Panc1 (cell line): ENCODE measurements at regions not wholly inside any gene's neighbourhood (a gene's known extent, or its start where the extent isn't known, plus 50 kb on each side); places are given as distances from the start of the nearest gene placed in this dataset.

Experiments used
- ATAC-seq: fragments of 200-7000 bp; cut with Tn5 transposase; 2 replicates; pipeline ENCODE4 v1.9.1; 2020; ENCODE audit warnings: mild to moderate bottlenecking, moderate library complexity
- BruUV-seq: library from RNA; stranded (reverse); fragments of 400-500 nt; replicated peaks from 2 replicates; lab custom pipeline; 2021; lab: Mats Ljungman, UMichigan
- CTCF ChIA-PET: fragments of 300-600 bp; sonication (Branson Sonifier 250); formaldehyde crosslinking; loops from one replicate; lab custom pipeline; 2022; ENCODE audit warnings: antibody characterized with exemption; lab: Charles Lee
- POLR2A ChIA-PET: fragments of 300-600 bp; sonication (Branson Sonifier 250); formaldehyde crosslinking; loops from one replicate; lab custom pipeline; 2022; ENCODE audit warnings: antibody characterized with exemption; lab: Charles Lee
- DNase-seq: peaks from one replicate; pipeline ENCODE4 v3.0.0-alpha.2; 2010; ENCODE audit warnings: low read depth, low spot score
- H3K27ac ChIP-seq: 2 replicates; pipeline ENCODE4 v1.5.1; 2011; ENCODE audit warnings: mild to moderate bottlenecking, low read length, inconsistent platforms
- H3K27me3 ChIP-seq: fragments of 200-500 bp; sonication (Bioruptor generic); 2 replicates; pipeline ENCODE4 v1.6.0; 2014; ENCODE audit warnings: low read length, inconsistent platforms; ENCODE audit not compliant: control insufficient read depth, insufficient read depth
- H3K36me3 ChIP-seq: fragments of 200-500 bp; sonication (Bioruptor generic); 2 replicates; pipeline ENCODE4 v1.5.1; 2014; ENCODE audit warnings: inconsistent platforms, mild to moderate bottlenecking, low read length, moderate library complexity; ENCODE audit not compliant: control insufficient read depth, insufficient read depth
- H3K4me1 ChIP-seq: 2 replicates; pipeline ENCODE4 v1.5.1; 2011; ENCODE audit warnings: inconsistent platforms, mild to moderate bottlenecking, low read length, moderate library complexity; ENCODE audit not compliant: control insufficient read depth, insufficient read depth
- H3K4me3 ChIP-seq, 2 experiments: 2 replicates each; pipeline ENCODE4 v1.5.1; 2011 to 2012; ENCODE audit warnings: low read depth in 2 of 2, low read length in 2 of 2, mild to moderate bottlenecking in 2 of 2, inconsistent platforms in 1 of 2, moderate library complexity in 1 of 2
- H3K9me3 ChIP-seq: fragments of 200-500 bp; sonication (Bioruptor generic); 2 replicates; pipeline ENCODE4 v1.5.1; 2014; ENCODE audit warnings: low read depth, mild to moderate bottlenecking, inconsistent platforms, low read length, moderate library complexity; ENCODE audit not compliant: control insufficient read depth, insufficient read depth
- POLR2AphosphoS5 ChIP-seq: IDR thresholded peaks from 2 replicates; pipeline ENCODE4 v1.6.1; 2012; ENCODE audit warnings: mild to moderate bottlenecking, low read depth, low read length, moderate library complexity
- SIN3A ChIP-seq: IDR thresholded peaks from 2 replicates; pipeline ENCODE4 v1.6.1; 2012; ENCODE audit warnings: low read depth, mild to moderate bottlenecking, low read length, moderate library complexity, borderline replicate concordance; ENCODE audit not compliant: insufficient read depth
- TCF7L2 ChIP-seq: IDR thresholded peaks from 2 replicates; pipeline ENCODE4 v1.6.1; 2011; ENCODE audit warnings: mild to moderate bottlenecking, low read depth, low read length, inconsistent platforms
- in situ Hi-C: cut with HindIII; loops from 2 replicates; pipeline ENCODE4 v1.10.0; 2016; ENCODE audit warnings: low sequenced_read_pairs, low pct_unique_long_range_greater_than_20kb
- intact Hi-C: fragments of 100-400 bp; cut with micrococcal nuclease; formaldehyde crosslinking; loops from one replicate; pipeline ENCODE4 v1.10.0; 2022; ENCODE audit not compliant: unreplicated experiment
- TF ChIP-seq, protein P1 (sequence below): fragments of 450-650 bp; IDR thresholded peaks from 2 replicates; pipeline ENCODE4 v1.5.1; 2017; ENCODE audit warnings: mild to moderate bottlenecking
- TF ChIP-seq, protein P2 (sequence below), 2 experiments: IDR thresholded peaks; 2 replicates each; pipeline ENCODE4 v1.6.1; 2011 to 2012; ENCODE audit warnings: low read depth in 2 of 2, control low read depth in 1 of 2, low read length in 1 of 2, mild to moderate bottlenecking in 1 of 2, moderate library complexity in 1 of 2; ENCODE audit not compliant: insufficient read depth in 1 of 2

DNA sequence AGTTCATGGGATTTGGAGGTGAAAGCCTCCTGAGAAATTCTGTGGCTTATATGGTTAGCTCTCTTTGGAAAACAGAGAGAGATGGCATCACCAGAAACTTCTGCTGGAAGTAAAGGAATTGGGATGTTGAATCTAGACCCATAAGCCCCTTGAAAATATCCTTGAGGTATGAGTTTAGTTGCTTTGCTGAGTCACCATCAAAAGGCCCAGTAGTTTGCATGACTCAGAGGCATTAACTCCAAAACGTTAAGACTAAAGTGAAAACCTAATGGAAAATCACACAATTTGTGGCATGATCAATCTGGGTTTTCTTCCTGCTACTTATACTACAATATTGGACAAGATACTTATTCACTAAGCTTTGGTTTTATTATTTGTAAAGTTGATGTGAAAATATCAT lies 349.2 kb upstream of the SALL1 start:
- H3K4me1 ChIP-seq: no peaks in the 10 kb centered on the region
- TF ChIP-seq, protein P1, sequence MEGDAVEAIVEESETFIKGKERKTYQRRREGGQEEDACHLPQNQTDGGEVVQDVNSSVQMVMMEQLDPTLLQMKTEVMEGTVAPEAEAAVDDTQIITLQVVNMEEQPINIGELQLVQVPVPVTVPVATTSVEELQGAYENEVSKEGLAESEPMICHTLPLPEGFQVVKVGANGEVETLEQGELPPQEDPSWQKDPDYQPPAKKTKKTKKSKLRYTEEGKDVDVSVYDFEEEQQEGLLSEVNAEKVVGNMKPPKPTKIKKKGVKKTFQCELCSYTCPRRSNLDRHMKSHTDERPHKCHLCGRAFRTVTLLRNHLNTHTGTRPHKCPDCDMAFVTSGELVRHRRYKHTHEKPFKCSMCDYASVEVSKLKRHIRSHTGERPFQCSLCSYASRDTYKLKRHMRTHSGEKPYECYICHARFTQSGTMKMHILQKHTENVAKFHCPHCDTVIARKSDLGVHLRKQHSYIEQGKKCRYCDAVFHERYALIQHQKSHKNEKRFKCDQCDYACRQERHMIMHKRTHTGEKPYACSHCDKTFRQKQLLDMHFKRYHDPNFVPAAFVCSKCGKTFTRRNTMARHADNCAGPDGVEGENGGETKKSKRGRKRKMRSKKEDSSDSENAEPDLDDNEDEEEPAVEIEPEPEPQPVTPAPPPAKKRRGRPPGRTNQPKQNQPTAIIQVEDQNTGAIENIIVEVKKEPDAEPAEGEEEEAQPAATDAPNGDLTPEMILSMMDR: no peak
- TF ChIP-seq, protein P2, sequence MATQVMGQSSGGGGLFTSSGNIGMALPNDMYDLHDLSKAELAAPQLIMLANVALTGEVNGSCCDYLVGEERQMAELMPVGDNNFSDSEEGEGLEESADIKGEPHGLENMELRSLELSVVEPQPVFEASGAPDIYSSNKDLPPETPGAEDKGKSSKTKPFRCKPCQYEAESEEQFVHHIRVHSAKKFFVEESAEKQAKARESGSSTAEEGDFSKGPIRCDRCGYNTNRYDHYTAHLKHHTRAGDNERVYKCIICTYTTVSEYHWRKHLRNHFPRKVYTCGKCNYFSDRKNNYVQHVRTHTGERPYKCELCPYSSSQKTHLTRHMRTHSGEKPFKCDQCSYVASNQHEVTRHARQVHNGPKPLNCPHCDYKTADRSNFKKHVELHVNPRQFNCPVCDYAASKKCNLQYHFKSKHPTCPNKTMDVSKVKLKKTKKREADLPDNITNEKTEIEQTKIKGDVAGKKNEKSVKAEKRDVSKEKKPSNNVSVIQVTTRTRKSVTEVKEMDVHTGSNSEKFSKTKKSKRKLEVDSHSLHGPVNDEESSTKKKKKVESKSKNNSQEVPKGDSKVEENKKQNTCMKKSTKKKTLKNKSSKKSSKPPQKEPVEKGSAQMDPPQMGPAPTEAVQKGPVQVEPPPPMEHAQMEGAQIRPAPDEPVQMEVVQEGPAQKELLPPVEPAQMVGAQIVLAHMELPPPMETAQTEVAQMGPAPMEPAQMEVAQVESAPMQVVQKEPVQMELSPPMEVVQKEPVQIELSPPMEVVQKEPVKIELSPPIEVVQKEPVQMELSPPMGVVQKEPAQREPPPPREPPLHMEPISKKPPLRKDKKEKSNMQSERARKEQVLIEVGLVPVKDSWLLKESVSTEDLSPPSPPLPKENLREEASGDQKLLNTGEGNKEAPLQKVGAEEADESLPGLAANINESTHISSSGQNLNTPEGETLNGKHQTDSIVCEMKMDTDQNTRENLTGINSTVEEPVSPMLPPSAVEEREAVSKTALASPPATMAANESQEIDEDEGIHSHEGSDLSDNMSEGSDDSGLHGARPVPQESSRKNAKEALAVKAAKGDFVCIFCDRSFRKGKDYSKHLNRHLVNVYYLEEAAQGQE (IDR thresholded peaks at IDR 0.05; ENCODE audit: insufficient read depth in 1 of 2, low read depth in 2 of 2, low read length in 1 of 2): no peak
- TF ChIP-seq SIN3A (no peak), POLR2AphosphoS5 (no peak), TCF7L2 (no peak)
- H3K4me3 ChIP-seq: no peak overlapping the region
- POLR2A ChIA-PET: no interaction called here
- no TSS peak for BruUV-seq
- no peaks in the 10 kb centered on the region for H3K9me3 ChIP-seq
- H3K27ac ChIP-seq: no peak overlapping the region
- ATAC-seq: no peak
- CTCF ChIA-PET: no interaction called here
- intact Hi-C loops (no loop called here), in situ Hi-C loops (no loop called here)
- H3K36me3 ChIP-seq: no peaks in the 10 kb centered on the region
- H3K27me3 ChIP-seq: no peaks in the 10 kb centered on the region
- no peak for DNase-seq

DNA sequence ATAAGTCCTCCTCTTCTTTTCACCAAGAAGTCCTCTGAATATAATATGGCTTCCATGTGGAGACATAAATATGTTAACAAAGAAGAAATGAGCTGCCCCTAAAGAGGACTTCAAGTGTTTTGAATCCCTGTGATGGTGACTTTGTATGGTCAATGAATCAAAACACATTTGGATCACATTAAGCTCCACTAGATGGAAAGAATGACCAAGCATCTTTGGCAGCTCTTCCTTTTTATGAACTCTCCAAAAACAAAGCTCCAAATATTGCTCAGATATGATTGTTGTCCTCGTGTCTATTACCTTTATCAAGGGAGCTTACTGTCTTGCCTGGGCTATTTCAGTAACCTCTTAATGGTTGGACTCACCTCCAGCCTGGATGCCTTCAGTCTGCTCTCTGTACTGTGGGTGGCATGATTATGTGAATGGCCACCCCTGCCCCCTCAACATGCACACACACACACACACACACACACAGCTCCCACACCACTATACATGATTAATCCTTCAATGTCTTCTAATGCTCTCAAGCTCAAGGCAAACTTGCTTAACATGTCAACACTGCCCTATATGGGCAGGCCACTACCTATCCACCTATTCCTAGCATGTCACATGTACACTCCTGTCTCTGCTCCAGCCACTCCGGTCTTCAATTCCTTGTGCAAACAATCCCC lies 346.6 kb upstream of the SALL1 start:
- CTCF ChIA-PET: no interaction called here

More for the DNA sequence above, 346.6 kb upstream of the SALL1 start:
- Histone ChIP-seq H3K4me3 (no peak overlapping the region), H3K27me3 (no peaks in the 10 kb centered on the region), H3K27ac (no peak overlapping the region), H3K36me3 (no peaks in the 10 kb centered on the region), H3K9me3 (no peaks in the 10 kb centered on the region), H3K4me1 (no peaks in the 10 kb centered on the region)
- TF ChIP-seq, protein P1: no peak
- no peak for TF ChIP-seq TCF7L2
- in situ Hi-C loops: no loop called here
- POLR2A ChIA-PET: no interaction called here
- intact Hi-C loops: no loop called here
- no TSS peak for BruUV-seq
- DNase-seq (no peak), ATAC-seq (no peak)
